Panc1 (cell line): ENCODE measurements at regions not wholly inside any gene's neighbourhood (a gene's known extent, or its start where the extent isn't known, plus 50 kb on each side); places are given as distances from the start of the nearest gene placed in this dataset.

Source experiments
- ATAC-seq: fragments of 200-7000 bp; cut with Tn5 transposase; 2 replicates; pipeline ENCODE4 v1.9.1; 2020; ENCODE audit warnings: mild to moderate bottlenecking, moderate library complexity
- BruUV-seq: library from RNA; stranded (reverse); fragments of 400-500 nt; replicated peaks from 2 replicates; lab custom pipeline; 2021; lab: Mats Ljungman, UMichigan
- CTCF ChIA-PET: fragments of 300-600 bp; sonication (Branson Sonifier 250); formaldehyde crosslinking; loops from one replicate; lab custom pipeline; 2022; ENCODE audit warnings: antibody characterized with exemption; lab: Charles Lee
- POLR2A ChIA-PET: fragments of 300-600 bp; sonication (Branson Sonifier 250); formaldehyde crosslinking; loops from one replicate; lab custom pipeline; 2022; ENCODE audit warnings: antibody characterized with exemption; lab: Charles Lee
- DNase-seq: peaks from one replicate; pipeline ENCODE4 v3.0.0-alpha.2; 2010; ENCODE audit warnings: low read depth, low spot score
- H3K27ac ChIP-seq: 2 replicates; pipeline ENCODE4 v1.5.1; 2011; ENCODE audit warnings: mild to moderate bottlenecking, low read length, inconsistent platforms
- H3K27me3 ChIP-seq: fragments of 200-500 bp; sonication (Bioruptor generic); 2 replicates; pipeline ENCODE4 v1.6.0; 2014; ENCODE audit warnings: low read length, inconsistent platforms; ENCODE audit not compliant: control insufficient read depth, insufficient read depth
- H3K36me3 ChIP-seq: fragments of 200-500 bp; sonication (Bioruptor generic); 2 replicates; pipeline ENCODE4 v1.5.1; 2014; ENCODE audit warnings: inconsistent platforms, mild to moderate bottlenecking, low read length, moderate library complexity; ENCODE audit not compliant: control insufficient read depth, insufficient read depth
- H3K4me1 ChIP-seq: 2 replicates; pipeline ENCODE4 v1.5.1; 2011; ENCODE audit warnings: inconsistent platforms, mild to moderate bottlenecking, low read length, moderate library complexity; ENCODE audit not compliant: control insufficient read depth, insufficient read depth
- H3K4me3 ChIP-seq, 2 experiments: 2 replicates each; pipeline ENCODE4 v1.5.1; 2011 to 2012; ENCODE audit warnings: low read depth in 2 of 2, low read length in 2 of 2, mild to moderate bottlenecking in 2 of 2, inconsistent platforms in 1 of 2, moderate library complexity in 1 of 2
- H3K9me3 ChIP-seq: fragments of 200-500 bp; sonication (Bioruptor generic); 2 replicates; pipeline ENCODE4 v1.5.1; 2014; ENCODE audit warnings: low read depth, mild to moderate bottlenecking, inconsistent platforms, low read length, moderate library complexity; ENCODE audit not compliant: control insufficient read depth, insufficient read depth
- CTCF ChIP-seq: fragments of 450-650 bp; IDR thresholded peaks from 2 replicates; pipeline ENCODE4 v1.5.1; 2017; ENCODE audit warnings: mild to moderate bottlenecking
- POLR2AphosphoS5 ChIP-seq: IDR thresholded peaks from 2 replicates; pipeline ENCODE4 v1.6.1; 2012; ENCODE audit warnings: mild to moderate bottlenecking, low read depth, low read length, moderate library complexity
- REST ChIP-seq, 2 experiments: IDR thresholded peaks; 2 replicates each; pipeline ENCODE4 v1.6.1; 2011 to 2012; ENCODE audit warnings: low read depth in 2 of 2, control low read depth in 1 of 2, low read length in 1 of 2, mild to moderate bottlenecking in 1 of 2, moderate library complexity in 1 of 2; ENCODE audit not compliant: insufficient read depth in 1 of 2
- SIN3A ChIP-seq: IDR thresholded peaks from 2 replicates; pipeline ENCODE4 v1.6.1; 2012; ENCODE audit warnings: low read depth, mild to moderate bottlenecking, low read length, moderate library complexity, borderline replicate concordance; ENCODE audit not compliant: insufficient read depth
- TCF7L2 ChIP-seq: IDR thresholded peaks from 2 replicates; pipeline ENCODE4 v1.6.1; 2011; ENCODE audit warnings: mild to moderate bottlenecking, low read depth, low read length, inconsistent platforms
- in situ Hi-C: cut with HindIII; loops from 2 replicates; pipeline ENCODE4 v1.10.0; 2016; ENCODE audit warnings: low sequenced_read_pairs, low pct_unique_long_range_greater_than_20kb
- intact Hi-C: fragments of 100-400 bp; cut with micrococcal nuclease; formaldehyde crosslinking; loops from one replicate; pipeline ENCODE4 v1.10.0; 2022; ENCODE audit not compliant: unreplicated experiment

- Histone ChIP-seq H3K27ac (no peak overlapping the region), H3K4me1 (no peaks in the 10 kb centered on the region), H3K27me3 (peaks cover 4% of the 10 kb centered on the region), H3K9me3 (no peaks in the 10 kb centered on the region), H3K36me3 (no peaks in the 10 kb centered on the region), H3K4me3 (no peak overlapping the region)
- ChIA-PET POLR2A (no interaction called here), CTCF (no interaction called here)
- TF ChIP-seq REST (IDR thresholded peaks at IDR 0.05; ENCODE audit: insufficient read depth in 1 of 2, low read depth in 2 of 2, low read length in 1 of 2) (no peak), TCF7L2 (no peak), POLR2AphosphoS5 (no peak), CTCF (no peak), SIN3A (no peak)
- intact Hi-C loops (no loop called here), in situ Hi-C loops (no loop called here)
- no peak for DNase-seq
- no TSS peak for BruUV-seq
- no peak for ATAC-seq
Observed at GRCh38 chr12:131279281-131279921, 325.7 kb downstream of the ADGRD1 start.

GRCh38 chr12:131280426-131280825, 326.7 kb downstream of the ADGRD1 start:
- intact Hi-C loops = no loop called here
- ATAC-seq (no peak), DNase-seq (no peak)

GRCh38 chr12:131281016-131281415, 327.3 kb downstream of the ADGRD1 start:
- no peak for TF ChIP-seq REST (IDR thresholded peaks at IDR 0.05; ENCODE audit: insufficient read depth in 1 of 2, low read depth in 2 of 2, low read length in 1 of 2)
- no peak for TF ChIP-seq CTCF
- no peak for TF ChIP-seq POLR2AphosphoS5
- TF ChIP-seq TCF7L2 = no peak
- no peak for TF ChIP-seq SIN3A
- H3K4me1 ChIP-seq = no peaks in the 10 kb centered on the region
- H3K36me3 ChIP-seq = no peaks in the 10 kb centered on the region
- no TSS peak for BruUV-seq
- in situ Hi-C loops (no loop called here), intact Hi-C loops (no loop called here)
- CTCF ChIA-PET = no interaction called here
- DNase-seq = no peak
- POLR2A ChIA-PET = no interaction called here
- no peaks in the 10 kb centered on the region for H3K9me3 ChIP-seq
- no peak overlapping the region for H3K4me3 ChIP-seq
- ATAC-seq = no peak
- H3K27me3 ChIP-seq = peaks cover 2% of the 10 kb centered on the region
- H3K27ac ChIP-seq = no peak overlapping the region

More at GRCh38 chr12:131280426-131280825, 326.7 kb downstream of the ADGRD1 start:
- Histone ChIP-seq H3K9me3 (no peaks in the 10 kb centered on the region), H3K36me3 (no peaks in the 10 kb centered on the region), H3K27me3 (peaks cover 2% of the 10 kb centered on the region), H3K27ac (no peak overlapping the region), H3K4me3 (no peak overlapping the region), H3K4me1 (no peaks in the 10 kb centered on the region)
- TF ChIP-seq POLR2AphosphoS5 = no peak
- no TSS peak for BruUV-seq
- ChIA-PET POLR2A (no interaction called here), CTCF (no interaction called here)
- in situ Hi-C loops = no loop called here
